WTC11 (cell line): ENCODE measurements at regions not wholly inside any gene's neighbourhood (a gene's known extent, or its start where the extent isn't known, plus 50 kb on each side); places are given as distances from the start of the nearest gene placed in this dataset.

Experiments
- ATAC-seq: fragments of 200-7000 bp; cut with Tn5 transposase; 2 replicates; pipeline ENCODE4 v1.10.0; 2021; ENCODE audit warnings: mild to moderate bottlenecking, moderate library complexity
- CTCF ChIA-PET: fragments of 300-600 bp; sonication (Branson Sonifier 250); formaldehyde crosslinking; loops from one replicate; lab custom pipeline; 2021; ENCODE audit warnings: antibody characterized with exemption; lab: Charles Lee
- POLR2A ChIA-PET: fragments of 350-600 bp; sonication (Branson Sonifier 250); formaldehyde crosslinking; loops from one replicate; lab custom pipeline; 2021; ENCODE audit warnings: antibody characterized with exemption; lab: Charles Lee
- DNase-seq: peaks from one replicate; pipeline ENCODE4 v3.0.0; 2021; ENCODE audit warnings: low spot score
- H3K27ac Mint-ChIP-seq: 2 replicates; pipeline ENCODE4 v1.8.0; 2021; ENCODE audit warnings: mixed read lengths
- H3K27me3 Mint-ChIP-seq: 2 replicates; pipeline ENCODE4 v1.8.0; 2021; ENCODE audit warnings: low read depth, mild to moderate bottlenecking, moderate library complexity, mixed read lengths
- H3K36me3 Mint-ChIP-seq: 2 replicates; pipeline ENCODE4 v1.8.0; 2021; ENCODE audit warnings: mixed read lengths
- H3K4me1 Mint-ChIP-seq: 2 replicates; pipeline ENCODE4 v1.8.0; 2022; ENCODE audit warnings: mixed read lengths
- H3K4me3 Mint-ChIP-seq: 2 replicates; pipeline ENCODE4 v1.8.0; 2021; ENCODE audit warnings: mild to moderate bottlenecking, moderate library complexity, mixed read lengths
- H3K9me3 Mint-ChIP-seq: 2 replicates; pipeline ENCODE4 v1.8.0; 2021; ENCODE audit warnings: mixed read lengths
- ETV6 ChIP-seq: sonication (generic); formaldehyde crosslinking; IDR thresholded peaks from 2 replicates; pipeline ENCODE4 v1.8.1; 2022; ENCODE audit warnings: mild to moderate bottlenecking, missing genetic modification reagents
- FOXJ3 ChIP-seq: sonication (generic); formaldehyde crosslinking; IDR thresholded peaks from 2 replicates; pipeline ENCODE4 v1.9.0; 2021; ENCODE audit warnings: missing genetic modification reagents, mild to moderate bottlenecking, borderline replicate concordance
- JAZF1 ChIP-seq: fragments of 250-450 bp; sonication (Bioruptor Pico); IDR thresholded peaks from 2 replicates; pipeline ENCODE4 v1.9.0; 2021; ENCODE audit warnings: moderate library complexity, mild to moderate bottlenecking, inconsistent platforms
- NR2C2 ChIP-seq: sonication (generic); formaldehyde crosslinking; IDR thresholded peaks from 2 replicates; pipeline ENCODE4 v1.8.0; 2022; ENCODE audit warnings: mild to moderate bottlenecking, missing genetic modification reagents
- RELA ChIP-seq: sonication (generic); formaldehyde crosslinking; IDR thresholded peaks from 2 replicates; pipeline ENCODE4 v1.8.1; 2022; ENCODE audit warnings: missing genetic modification reagents, mild to moderate bottlenecking, borderline replicate concordance
- SOX15 ChIP-seq: fragments of 250-450 bp; sonication (Bioruptor Pico); IDR thresholded peaks from 2 replicates; pipeline ENCODE4 v1.9.0; 2021; ENCODE audit warnings: mild to moderate bottlenecking
- ZNF671 ChIP-seq: fragments of 250-450 bp; sonication (Bioruptor Pico); IDR thresholded peaks from 2 replicates; pipeline ENCODE4 v1.8.0; 2021; ENCODE audit warnings: mild to moderate bottlenecking
- TF ChIP-seq, protein P1 (sequence below): sonication (generic); formaldehyde crosslinking; IDR thresholded peaks from 2 replicates; pipeline ENCODE4 v1.8.1; 2023; ENCODE audit warnings: mild to moderate bottlenecking, missing genetic modification reagents
- TF ChIP-seq, protein P2 (sequence below): sonication (generic); formaldehyde crosslinking; IDR thresholded peaks from 2 replicates; pipeline ENCODE4 v1.8.1; 2023; ENCODE audit warnings: mild to moderate bottlenecking, missing genetic modification reagents, moderate library complexity
- TF ChIP-seq, protein P3 (sequence below): sonication (generic); formaldehyde crosslinking; IDR thresholded peaks from 2 replicates; pipeline ENCODE4 v1.8.1; 2023; ENCODE audit warnings: mild to moderate bottlenecking, missing genetic modification reagents, borderline replicate concordance
- TF ChIP-seq, protein P4 (sequence below): fragments of 250-450 bp; sonication (Bioruptor Pico); IDR thresholded peaks from 2 replicates; pipeline ENCODE4 v1.9.0; 2021; ENCODE audit warnings: mild to moderate bottlenecking
- TF ChIP-seq, protein P5 (sequence below): fragments of 250-450 bp; sonication (Bioruptor Pico); conservative IDR thresholded peaks from 2 replicates; pipeline ENCODE4 v1.9.0; 2021; ENCODE audit warnings: mild to moderate bottlenecking
- TF ChIP-seq, protein P6 (sequence below): sonication (generic); formaldehyde crosslinking; IDR thresholded peaks from 2 replicates; pipeline ENCODE4 v1.8.1; 2023; ENCODE audit warnings: mild to moderate bottlenecking, missing genetic modification reagents

DNA sequence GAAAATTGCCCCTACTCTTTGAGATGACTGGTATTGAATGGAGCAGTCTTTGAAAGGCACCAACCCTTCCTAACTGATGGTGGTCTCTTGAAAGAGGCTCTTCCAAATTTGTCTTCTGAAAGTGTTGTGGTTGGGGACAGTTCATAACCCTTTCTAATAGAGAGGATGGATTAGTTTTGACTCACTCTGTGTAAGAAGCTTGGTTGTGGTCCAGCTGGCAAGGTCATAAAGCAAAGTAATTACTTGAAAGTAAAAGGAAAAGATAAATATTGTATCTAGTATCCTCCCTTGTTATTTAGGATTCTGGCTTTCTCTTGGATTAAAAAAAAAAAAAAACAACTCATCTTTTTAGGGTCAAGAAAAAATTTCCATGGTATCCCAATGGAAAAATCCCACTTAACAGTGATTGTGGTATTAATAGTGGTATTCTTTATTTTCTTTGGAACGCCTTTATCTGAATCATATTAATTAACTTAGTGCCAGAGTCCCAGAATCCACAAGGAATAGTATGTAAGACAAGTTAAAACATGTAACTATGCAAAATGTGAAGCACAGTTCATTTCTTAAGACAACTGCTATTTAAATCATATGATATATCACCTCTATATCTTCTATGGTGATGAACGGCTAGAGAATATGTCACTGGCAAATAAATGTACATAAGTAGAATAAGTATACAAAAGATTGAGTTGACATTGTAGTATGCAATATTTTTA, 469.3 kb upstream of the CDIN1 start (continued):
- no peak for TF ChIP-seq RELA (CRISPR knock-in tag)
- TF ChIP-seq, protein P1, sequence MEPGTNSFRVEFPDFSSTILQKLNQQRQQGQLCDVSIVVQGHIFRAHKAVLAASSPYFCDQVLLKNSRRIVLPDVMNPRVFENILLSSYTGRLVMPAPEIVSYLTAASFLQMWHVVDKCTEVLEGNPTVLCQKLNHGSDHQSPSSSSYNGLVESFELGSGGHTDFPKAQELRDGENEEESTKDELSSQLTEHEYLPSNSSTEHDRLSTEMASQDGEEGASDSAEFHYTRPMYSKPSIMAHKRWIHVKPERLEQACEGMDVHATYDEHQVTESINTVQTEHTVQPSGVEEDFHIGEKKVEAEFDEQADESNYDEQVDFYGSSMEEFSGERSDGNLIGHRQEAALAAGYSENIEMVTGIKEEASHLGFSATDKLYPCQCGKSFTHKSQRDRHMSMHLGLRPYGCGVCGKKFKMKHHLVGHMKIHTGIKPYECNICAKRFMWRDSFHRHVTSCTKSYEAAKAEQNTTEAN: no peak

DNA sequence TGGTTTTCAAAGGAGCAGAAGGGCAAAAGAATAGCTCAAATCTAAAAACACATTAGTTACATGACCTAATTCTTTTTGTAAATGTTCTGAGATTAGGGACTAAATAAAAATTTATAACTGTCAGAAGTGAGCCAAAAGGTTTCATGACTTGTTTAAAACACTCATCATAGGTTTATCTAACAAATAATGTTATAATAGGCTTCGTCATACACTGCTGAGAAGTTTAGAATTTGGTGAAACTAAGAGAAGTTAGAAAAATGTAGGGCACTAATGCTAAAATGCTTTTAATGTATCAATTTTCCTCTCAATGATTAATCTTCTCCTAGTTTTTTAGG, 468.8 kb upstream of the CDIN1 start:
- H3K36me3 Mint-ChIP-seq: no peaks in the 10 kb centered on the region
- no peaks in the 10 kb centered on the region for H3K4me1 Mint-ChIP-seq
- H3K27me3 Mint-ChIP-seq: no peaks in the 10 kb centered on the region
- H3K4me3 Mint-ChIP-seq: no peak overlapping the region
- DNase-seq (no peak), ATAC-seq (no peak)
- H3K9me3 Mint-ChIP-seq: no peaks in the 10 kb centered on the region
- ChIA-PET CTCF (no interaction called here), POLR2A (no interaction called here)
- TF ChIP-seq, protein P2, sequence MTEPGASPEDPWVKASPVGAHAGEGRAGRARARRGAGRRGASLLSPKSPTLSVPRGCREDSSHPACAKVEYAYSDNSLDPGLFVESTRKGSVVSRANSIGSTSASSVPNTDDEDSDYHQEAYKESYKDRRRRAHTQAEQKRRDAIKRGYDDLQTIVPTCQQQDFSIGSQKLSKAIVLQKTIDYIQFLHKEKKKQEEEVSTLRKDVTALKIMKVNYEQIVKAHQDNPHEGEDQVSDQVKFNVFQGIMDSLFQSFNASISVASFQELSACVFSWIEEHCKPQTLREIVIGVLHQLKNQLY (CRISPR knock-in tag): no peak
- TF ChIP-seq, protein P3, sequence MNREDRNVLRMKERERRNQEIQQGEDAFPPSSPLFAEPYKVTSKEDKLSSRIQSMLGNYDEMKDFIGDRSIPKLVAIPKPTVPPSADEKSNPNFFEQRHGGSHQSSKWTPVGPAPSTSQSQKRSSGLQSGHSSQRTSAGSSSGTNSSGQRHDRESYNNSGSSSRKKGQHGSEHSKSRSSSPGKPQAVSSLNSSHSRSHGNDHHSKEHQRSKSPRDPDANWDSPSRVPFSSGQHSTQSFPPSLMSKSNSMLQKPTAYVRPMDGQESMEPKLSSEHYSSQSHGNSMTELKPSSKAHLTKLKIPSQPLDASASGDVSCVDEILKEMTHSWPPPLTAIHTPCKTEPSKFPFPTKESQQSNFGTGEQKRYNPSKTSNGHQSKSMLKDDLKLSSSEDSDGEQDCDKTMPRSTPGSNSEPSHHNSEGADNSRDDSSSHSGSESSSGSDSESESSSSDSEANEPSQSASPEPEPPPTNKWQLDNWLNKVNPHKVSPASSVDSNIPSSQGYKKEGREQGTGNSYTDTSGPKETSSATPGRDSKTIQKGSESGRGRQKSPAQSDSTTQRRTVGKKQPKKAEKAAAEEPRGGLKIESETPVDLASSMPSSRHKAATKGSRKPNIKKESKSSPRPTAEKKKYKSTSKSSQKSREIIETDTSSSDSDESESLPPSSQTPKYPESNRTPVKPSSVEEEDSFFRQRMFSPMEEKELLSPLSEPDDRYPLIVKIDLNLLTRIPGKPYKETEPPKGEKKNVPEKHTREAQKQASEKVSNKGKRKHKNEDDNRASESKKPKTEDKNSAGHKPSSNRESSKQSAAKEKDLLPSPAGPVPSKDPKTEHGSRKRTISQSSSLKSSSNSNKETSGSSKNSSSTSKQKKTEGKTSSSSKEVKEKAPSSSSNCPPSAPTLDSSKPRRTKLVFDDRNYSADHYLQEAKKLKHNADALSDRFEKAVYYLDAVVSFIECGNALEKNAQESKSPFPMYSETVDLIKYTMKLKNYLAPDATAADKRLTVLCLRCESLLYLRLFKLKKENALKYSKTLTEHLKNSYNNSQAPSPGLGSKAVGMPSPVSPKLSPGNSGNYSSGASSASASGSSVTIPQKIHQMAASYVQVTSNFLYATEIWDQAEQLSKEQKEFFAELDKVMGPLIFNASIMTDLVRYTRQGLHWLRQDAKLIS (CRISPR knock-in tag): no peak
- no peak for TF ChIP-seq NR2C2 (CRISPR knock-in tag)
- no peak for TF ChIP-seq FOXJ3 (CRISPR knock-in tag)
- TF ChIP-seq, protein P4, sequence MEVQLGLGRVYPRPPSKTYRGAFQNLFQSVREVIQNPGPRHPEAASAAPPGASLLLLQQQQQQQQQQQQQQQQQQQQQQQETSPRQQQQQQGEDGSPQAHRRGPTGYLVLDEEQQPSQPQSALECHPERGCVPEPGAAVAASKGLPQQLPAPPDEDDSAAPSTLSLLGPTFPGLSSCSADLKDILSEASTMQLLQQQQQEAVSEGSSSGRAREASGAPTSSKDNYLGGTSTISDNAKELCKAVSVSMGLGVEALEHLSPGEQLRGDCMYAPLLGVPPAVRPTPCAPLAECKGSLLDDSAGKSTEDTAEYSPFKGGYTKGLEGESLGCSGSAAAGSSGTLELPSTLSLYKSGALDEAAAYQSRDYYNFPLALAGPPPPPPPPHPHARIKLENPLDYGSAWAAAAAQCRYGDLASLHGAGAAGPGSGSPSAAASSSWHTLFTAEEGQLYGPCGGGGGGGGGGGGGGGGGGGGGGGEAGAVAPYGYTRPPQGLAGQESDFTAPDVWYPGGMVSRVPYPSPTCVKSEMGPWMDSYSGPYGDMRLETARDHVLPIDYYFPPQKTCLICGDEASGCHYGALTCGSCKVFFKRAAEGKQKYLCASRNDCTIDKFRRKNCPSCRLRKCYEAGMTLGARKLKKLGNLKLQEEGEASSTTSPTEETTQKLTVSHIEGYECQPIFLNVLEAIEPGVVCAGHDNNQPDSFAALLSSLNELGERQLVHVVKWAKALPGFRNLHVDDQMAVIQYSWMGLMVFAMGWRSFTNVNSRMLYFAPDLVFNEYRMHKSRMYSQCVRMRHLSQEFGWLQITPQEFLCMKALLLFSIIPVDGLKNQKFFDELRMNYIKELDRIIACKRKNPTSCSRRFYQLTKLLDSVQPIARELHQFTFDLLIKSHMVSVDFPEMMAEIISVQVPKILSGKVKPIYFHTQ (CRISPR knock-in tag): no peak
- no peak for TF ChIP-seq ETV6 (CRISPR knock-in tag)
- TF ChIP-seq ZNF671 (CRISPR knock-in tag): no peak
- TF ChIP-seq, protein P5, sequence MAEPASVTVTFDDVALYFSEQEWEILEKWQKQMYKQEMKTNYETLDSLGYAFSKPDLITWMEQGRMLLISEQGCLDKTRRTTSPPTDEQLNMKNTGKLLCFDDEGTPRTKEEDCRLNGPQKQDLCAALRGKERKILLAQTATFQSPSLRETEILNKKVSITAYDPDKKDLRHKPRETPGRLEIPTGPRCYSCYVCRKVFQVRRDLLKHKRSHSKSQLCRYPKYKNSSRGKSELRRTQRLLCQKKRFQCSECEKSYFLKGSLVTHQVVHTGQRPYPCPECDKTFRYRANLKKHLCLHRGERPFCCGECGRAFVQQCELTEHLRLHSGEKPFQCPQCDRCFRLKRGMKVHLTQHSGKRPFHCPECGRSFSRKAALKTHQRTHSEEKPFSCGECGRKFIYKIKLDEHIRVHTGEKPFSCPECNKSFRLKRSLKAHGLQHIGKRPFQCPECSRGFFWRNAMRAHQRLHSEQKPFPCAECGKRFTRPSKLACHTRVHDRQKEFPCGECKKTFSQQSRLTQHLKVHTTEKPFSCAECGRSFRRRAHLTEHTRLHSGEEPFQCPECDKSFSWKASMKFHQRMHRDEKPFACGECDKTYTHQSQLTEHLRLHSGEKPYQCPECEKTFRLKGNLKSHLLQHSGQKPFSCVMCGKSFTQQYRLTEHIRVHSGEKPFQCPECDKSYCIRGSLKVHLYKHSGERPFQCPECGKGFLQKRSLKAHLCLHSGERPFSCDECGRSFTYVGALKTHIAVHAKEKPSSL (CRISPR knock-in tag): no peak
- no peak for TF ChIP-seq JAZF1 (CRISPR knock-in tag)
- TF ChIP-seq, protein P6, sequence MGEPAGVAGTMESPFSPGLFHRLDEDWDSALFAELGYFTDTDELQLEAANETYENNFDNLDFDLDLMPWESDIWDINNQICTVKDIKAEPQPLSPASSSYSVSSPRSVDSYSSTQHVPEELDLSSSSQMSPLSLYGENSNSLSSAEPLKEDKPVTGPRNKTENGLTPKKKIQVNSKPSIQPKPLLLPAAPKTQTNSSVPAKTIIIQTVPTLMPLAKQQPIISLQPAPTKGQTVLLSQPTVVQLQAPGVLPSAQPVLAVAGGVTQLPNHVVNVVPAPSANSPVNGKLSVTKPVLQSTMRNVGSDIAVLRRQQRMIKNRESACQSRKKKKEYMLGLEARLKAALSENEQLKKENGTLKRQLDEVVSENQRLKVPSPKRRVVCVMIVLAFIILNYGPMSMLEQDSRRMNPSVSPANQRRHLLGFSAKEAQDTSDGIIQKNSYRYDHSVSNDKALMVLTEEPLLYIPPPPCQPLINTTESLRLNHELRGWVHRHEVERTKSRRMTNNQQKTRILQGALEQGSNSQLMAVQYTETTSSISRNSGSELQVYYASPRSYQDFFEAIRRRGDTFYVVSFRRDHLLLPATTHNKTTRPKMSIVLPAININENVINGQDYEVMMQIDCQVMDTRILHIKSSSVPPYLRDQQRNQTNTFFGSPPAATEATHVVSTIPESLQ (CRISPR knock-in tag): no peak
- TF ChIP-seq SOX15 (CRISPR knock-in tag): no peak
- no peak overlapping the region for H3K27ac Mint-ChIP-seq
